ENCODE measurements at regions not wholly inside any gene's neighbourhood (a gene's known extent, or its start where the extent isn't known, plus 50 kb on each side); places are given as distances from the start of the nearest gene placed in this dataset.

DNA sequence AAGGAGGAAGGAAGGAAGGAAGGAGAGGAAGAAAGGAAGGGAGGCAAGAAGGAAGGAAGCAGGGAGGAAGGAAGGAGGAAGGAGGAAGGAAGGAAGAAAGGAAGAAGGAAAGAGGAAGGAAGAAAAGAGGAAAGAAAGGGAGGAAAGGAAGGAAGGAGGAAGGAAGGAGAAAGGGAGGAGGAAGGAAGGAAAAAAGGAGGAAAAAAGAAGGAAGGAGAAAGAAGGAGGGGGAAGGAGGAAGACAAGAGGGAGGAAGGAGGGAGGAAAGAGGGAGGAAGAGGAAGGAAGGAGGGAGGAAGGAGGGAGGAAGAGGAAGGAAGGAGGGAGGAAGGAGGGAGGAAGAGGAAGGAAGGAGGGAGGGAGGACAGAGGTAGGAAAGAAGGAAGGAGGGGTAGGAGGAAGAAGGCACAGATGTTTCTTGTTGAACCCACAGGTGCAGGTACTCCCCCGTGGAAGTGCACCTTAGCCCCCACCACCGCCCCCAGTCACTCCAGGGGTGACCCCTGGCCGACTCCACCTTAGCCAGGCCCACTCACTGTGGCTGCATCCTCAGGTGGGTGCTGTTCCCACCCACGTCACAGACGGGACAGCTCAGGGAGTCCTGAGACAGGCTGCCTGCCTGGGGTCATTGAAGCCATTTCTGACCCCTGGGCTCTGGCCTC, 57.9 kb upstream of the TTC34 start:
- H3K27me3 ChIP-seq, result peaks cover 15% of the 10 kb centered on the region

DNA sequence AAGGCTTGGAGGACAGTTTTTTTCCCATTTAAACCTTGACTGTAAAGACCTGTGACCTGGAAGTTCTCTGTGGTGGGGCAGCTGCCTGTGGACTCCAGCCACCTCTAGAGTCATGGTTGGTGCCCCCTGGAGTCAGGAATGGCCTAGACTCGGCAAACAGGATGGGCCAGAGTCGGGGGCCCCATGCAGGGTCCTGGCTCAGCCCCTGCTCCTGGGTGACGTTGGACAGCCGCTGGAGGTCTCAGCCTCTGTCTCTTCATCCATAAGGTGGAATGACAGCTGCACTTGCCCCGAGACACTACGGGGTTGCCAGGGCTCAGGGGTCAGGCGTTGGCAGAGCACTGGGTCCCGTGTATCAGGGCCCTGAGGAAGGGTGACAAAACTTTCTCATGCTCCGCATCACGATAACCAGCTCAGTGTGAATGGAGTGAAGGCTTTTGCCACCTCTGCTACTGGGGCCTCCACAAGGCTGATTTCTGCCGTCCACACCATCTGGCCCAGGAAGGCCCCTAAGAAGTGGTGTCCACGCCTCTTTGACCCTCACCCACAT, 58.5 kb upstream of the TTC34 start:
- Histone ChIP-seq H3K27ac (no peak overlapping the region), H3K27me3 (peaks cover 14% of the 10 kb centered on the region), H3K9me3 (replicated peaks in 1 of 3) (no peaks in the 10 kb centered on the region), H3K36me3 (replicated peaks in 1 of 2) (no peaks in the 10 kb centered on the region), H3K4me1 (replicated peaks in 1 of 2) (no peaks in the 10 kb centered on the region), H3K4me3 (no peak overlapping the region)
- TF ChIP-seq, protein P1, sequence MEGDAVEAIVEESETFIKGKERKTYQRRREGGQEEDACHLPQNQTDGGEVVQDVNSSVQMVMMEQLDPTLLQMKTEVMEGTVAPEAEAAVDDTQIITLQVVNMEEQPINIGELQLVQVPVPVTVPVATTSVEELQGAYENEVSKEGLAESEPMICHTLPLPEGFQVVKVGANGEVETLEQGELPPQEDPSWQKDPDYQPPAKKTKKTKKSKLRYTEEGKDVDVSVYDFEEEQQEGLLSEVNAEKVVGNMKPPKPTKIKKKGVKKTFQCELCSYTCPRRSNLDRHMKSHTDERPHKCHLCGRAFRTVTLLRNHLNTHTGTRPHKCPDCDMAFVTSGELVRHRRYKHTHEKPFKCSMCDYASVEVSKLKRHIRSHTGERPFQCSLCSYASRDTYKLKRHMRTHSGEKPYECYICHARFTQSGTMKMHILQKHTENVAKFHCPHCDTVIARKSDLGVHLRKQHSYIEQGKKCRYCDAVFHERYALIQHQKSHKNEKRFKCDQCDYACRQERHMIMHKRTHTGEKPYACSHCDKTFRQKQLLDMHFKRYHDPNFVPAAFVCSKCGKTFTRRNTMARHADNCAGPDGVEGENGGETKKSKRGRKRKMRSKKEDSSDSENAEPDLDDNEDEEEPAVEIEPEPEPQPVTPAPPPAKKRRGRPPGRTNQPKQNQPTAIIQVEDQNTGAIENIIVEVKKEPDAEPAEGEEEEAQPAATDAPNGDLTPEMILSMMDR (IDR thresholded peaks at IDR 0.05), result no peak
- TF ChIP-seq POLR2A (IDR thresholded peaks at IDR 0.05), result no peak
- 65 to 90% (median 69%) methylated on average over 2 to 12 of the region's 12 CpGs for WGBS, 4 donors
- DNase-seq, result no peak
- intact Hi-C loops (cut with DNase I), result no loop called here

More for the DNA sequence above, 57.9 kb upstream of the TTC34 start:
- Histone ChIP-seq H3K4me3 (no peak overlapping the region), H3K9me3 (replicated peaks in 1 of 3) (no peaks in the 10 kb centered on the region), H3K27ac (no peak overlapping the region), H3K36me3 (replicated peaks in 1 of 2) (no peaks in the 10 kb centered on the region), H3K4me1 (replicated peaks in 1 of 2) (no peaks in the 10 kb centered on the region)
- TF ChIP-seq POLR2A (IDR thresholded peaks at IDR 0.05), result no peak
- TF ChIP-seq, protein P1 (IDR thresholded peaks at IDR 0.05), result no peak
- no peak for DNase-seq
- WGBS, 4 donors, result 80 to 86% (median 83%) methylated on average over 5 of the region's 5 CpGs
- intact Hi-C loops (cut with DNase I), result no loop called here

DNA sequence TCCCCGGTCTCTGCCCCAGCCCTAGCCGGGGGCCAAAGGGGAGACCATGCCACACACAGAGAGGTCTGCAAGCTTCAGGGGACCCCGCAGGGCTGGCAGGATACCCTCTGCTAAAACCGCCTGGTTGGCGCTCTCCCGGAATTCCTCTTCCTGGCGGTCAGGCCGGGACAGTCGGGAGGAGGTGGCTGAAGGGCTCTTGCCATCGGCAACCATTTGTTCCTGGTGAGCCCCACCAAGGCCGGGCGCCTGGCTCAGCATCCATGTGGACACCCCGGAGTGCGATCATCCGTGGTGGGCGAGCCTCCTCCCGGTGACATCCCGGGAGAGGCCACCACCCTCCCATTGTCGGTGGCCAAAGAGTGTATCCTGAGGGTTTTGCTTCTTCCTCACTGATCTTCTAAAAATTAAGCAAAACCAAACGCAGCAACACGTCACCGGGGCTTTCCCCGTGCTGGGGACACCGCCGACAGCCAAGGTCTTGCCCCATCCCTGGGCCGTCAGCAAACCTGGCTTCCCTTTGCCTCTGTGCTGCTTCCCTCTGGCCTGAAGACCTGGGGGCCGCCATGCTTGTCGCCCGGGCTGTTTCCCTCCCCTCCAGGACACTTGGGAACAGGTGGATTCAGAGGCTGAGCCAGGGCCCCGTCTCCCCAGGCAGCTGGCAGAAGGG, 59.1 kb upstream of the TTC34 start:
- Histone ChIP-seq H3K4me1 (replicated peaks in 1 of 2) (no peaks in the 10 kb centered on the region), H3K4me3 (no peak overlapping the region), H3K27ac (no peak overlapping the region), H3K36me3 (replicated peaks in 1 of 2) (no peaks in the 10 kb centered on the region), H3K9me3 (replicated peaks in 1 of 3) (no peaks in the 10 kb centered on the region), H3K27me3 (peaks cover 12% of the 10 kb centered on the region)
- TF ChIP-seq, protein P1 (IDR thresholded peaks at IDR 0.05), result no peak
- TF ChIP-seq POLR2A (IDR thresholded peaks at IDR 0.05), result no peak
- 85 to 92% (median 89%) methylated on average over 16 to 30 of the region's 30 CpGs for WGBS, 4 donors
- intact Hi-C loops (cut with DNase I), result no loop called here
- no peak for DNase-seq

DNA sequence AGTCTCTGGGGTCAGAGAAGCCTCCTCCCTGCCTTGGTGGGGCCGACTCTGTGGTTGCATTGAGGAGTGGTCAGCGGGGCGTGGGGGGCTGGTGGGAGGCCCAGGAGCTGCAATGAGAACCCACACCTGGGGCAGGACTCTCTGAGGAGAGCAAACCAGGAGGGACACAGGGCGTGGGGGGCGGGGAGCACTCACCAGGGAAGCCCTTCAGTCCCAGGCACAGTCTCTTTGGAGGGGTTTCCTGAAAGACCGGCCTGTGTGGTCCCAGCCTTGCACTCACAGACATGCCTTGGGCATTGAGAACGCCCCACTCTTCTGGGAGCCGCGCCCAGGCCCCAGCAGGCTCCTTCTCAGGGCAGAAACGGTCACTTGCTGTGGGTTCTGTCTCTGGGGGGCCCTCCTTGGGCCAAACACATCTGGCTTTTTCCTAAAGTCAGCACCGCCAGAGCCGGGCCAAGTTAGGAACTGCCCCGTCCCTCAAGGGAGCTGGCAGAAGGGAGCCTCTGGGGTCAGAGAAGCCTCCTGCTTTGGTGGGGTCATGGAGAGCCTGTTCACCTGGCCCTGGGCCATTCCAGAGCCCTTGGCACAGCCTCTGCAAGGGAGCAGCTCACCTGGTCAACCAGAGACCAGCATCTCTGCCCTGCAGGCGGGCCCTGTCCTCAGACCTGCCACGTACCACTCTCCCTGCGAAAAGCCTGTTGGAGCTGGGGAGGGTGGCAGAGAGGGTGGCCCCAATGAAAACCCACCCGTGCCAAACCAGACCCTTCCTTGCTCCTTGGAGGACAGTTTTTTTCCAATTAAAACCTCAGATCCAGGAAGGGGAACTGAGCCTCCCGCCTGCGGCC, 59.9 kb upstream of the TTC34 start:
- 73 to 81% (median 77%) methylated on average over 6 to 19 of the region's 19 CpGs for WGBS, 4 donors
- H3K27ac ChIP-seq, result no peak overlapping the region
- no peaks in the 10 kb centered on the region for H3K9me3 ChIP-seq (replicated peaks in 1 of 3)
- no peak overlapping the region for H3K4me3 ChIP-seq
- no peaks in the 10 kb centered on the region for H3K4me1 ChIP-seq (replicated peaks in 1 of 2)
- TF ChIP-seq POLR2A (IDR thresholded peaks at IDR 0.05), result no peak
- TF ChIP-seq, protein P1 (IDR thresholded peaks at IDR 0.05), result no peak
- peaks cover 18% of the 10 kb centered on the region for H3K27me3 ChIP-seq
- intact Hi-C loops (cut with DNase I), result no loop called here
- DNase-seq, result no peak
- no peaks in the 10 kb centered on the region for H3K36me3 ChIP-seq (replicated peaks in 1 of 2)

All from adrenal gland (tissue), 9 donors.